Esophagus (tissue), 2 donors: ENCODE measurements at regions not wholly inside any gene's neighbourhood (a gene's known extent, or its start where the extent isn't known, plus 50 kb on each side); places are given as distances from the start of the nearest gene placed in this dataset.

Source experiments
- H3K27ac ChIP-seq, 2 donors: one replicate each; pipeline ENCODE4 v1.5.1; 2013; ENCODE audit warnings: low read depth in 2 of 2, mild to moderate bottlenecking in 2 of 2, inconsistent platforms in 1 of 2, low read length in 1 of 2, moderate library complexity in 1 of 2
- H3K27me3 ChIP-seq, 2 donors: one replicate each; pipeline ENCODE4 v1.6.1; 2013; ENCODE audit warnings: low read length in 2 of 2, control low read depth in 1 of 2, mild to moderate bottlenecking in 1 of 2; ENCODE audit not compliant: insufficient read depth in 2 of 2, control insufficient read depth in 1 of 2
- H3K36me3 ChIP-seq, 2 donors: one replicate each; pipeline ENCODE4 v1.6.1; 2013; ENCODE audit warnings: low read length in 1 of 2; ENCODE audit not compliant: control insufficient read depth in 2 of 2, insufficient read depth in 2 of 2
- H3K4me1 ChIP-seq, 2 donors: one replicate each; pipeline ENCODE4 v1.6.1; 2013; ENCODE audit warnings: low read length in 1 of 2; ENCODE audit not compliant: control insufficient read depth in 2 of 2, insufficient read depth in 2 of 2
- H3K4me3 ChIP-seq, 2 donors: one replicate each; pipeline ENCODE4 v1.5.1; 2013; ENCODE audit warnings: low read length in 2 of 2, mild to moderate bottlenecking in 2 of 2, low read depth in 1 of 2, moderate library complexity in 1 of 2
- H3K9me3 ChIP-seq, 2 donors: one replicate each; pipeline ENCODE4 v1.6.1; 2013; ENCODE audit warnings: mild to moderate bottlenecking in 2 of 2, low read depth in 1 of 2, low read length in 1 of 2, moderate library complexity in 1 of 2; ENCODE audit not compliant: control insufficient read depth in 2 of 2, insufficient read depth in 1 of 2
- WGBS, 2 donors: extraction: QIAGEN DNeasy Blood & Tissue Kit; methylation state at CpG; one replicate each; pipeline ENCODE4 v1.1.7; 2013; 5-methylcytosine and 5-hydroxymethylcytosine counted together
- donor health status: healthy with polysubstance abuse.
- donor health status: Bipolar disorder and iron deficiency.

DNA sequence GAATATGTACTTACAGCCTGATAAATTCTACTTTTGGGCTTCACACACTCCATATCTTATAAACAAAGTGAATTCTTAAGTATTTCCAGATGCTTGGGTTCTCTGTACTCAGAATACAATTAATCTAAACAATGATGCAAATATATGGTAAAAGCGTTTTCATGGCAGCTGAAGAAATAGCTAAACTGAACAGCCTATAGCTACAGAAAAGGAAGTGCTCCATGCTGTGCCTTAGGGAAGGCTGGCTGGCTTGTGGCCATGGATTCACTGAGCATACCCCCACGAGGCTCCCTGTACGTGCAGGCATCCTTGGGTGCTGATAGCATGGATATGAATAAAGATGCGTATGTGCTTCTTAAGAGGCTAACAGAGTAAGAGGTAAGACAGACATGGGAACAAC, 264.0 kb downstream of the KLF13 start:
- WGBS, 2 donors: 64 to 71% methylated on average over 4 of the region's 4 CpGs
- H3K4me1 ChIP-seq: no peaks in the 10 kb centered on the region
- H3K9me3 ChIP-seq: no peaks in the 10 kb centered on the region
- H3K27ac ChIP-seq: no peak overlapping the region
- H3K36me3 ChIP-seq: no peaks in the 10 kb centered on the region
- H3K27me3 ChIP-seq: no peaks in the 10 kb centered on the region
- no peak overlapping the region for H3K4me3 ChIP-seq

DNA sequence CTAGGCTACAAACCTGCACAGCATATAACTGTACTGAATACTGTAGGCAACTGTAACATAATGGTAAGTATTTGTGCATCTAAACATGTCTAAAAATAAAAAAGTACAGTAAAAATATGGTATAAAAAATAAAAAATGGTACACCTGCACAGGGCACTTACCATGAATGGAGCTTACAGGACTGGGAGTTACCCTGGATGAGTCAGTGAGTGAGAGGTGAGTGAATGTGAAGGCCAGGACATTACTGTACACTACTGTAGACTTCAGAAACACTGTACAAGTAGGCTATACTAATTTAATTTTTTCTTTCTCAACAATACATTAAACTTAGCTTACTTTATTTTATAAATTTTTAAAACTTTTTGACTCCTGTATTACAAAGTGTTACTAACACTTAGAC, 265.3 kb downstream of the KLF13 start:
- no peaks in the 10 kb centered on the region for H3K36me3 ChIP-seq
- no peaks in the 10 kb centered on the region for H3K27me3 ChIP-seq
- no peak overlapping the region for H3K4me3 ChIP-seq
- H3K4me1 ChIP-seq: no peaks in the 10 kb centered on the region
- H3K9me3 ChIP-seq: no peaks in the 10 kb centered on the region
- H3K27ac ChIP-seq: no peak overlapping the region

DNA sequence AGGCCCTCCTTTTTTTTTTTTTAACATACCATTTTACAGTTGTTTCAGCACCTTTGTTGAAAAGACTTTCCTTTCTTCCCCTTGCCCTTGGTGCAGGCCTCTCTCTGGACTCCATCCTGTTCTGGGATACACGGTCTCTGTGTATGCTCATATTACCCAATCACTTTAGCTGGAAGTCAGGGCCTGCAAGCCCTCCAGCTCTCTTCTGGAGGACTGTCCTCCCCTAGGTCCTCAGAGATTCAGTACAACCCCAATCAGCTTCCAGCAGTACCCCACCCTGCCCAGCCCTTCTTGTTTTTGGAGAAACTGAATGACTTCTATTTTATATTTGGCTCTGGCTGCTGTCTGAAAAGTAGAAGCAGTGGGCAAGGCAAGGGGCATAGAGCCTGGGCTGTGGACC, 270.8 kb downstream of the KLF13 start:
- H3K4me1 ChIP-seq: peaks cover 0 to 2% of the 10 kb centered on the region in 2 donors
- H3K9me3 ChIP-seq: no peaks in the 10 kb centered on the region
- H3K27ac ChIP-seq: no peak overlapping the region
- no peaks in the 10 kb centered on the region for H3K27me3 ChIP-seq
- no peak overlapping the region for H3K4me3 ChIP-seq
- 79 to 81% methylated on average over 1 of the region's 1 CpG for WGBS, 2 donors
- H3K36me3 ChIP-seq: no peaks in the 10 kb centered on the region

DNA sequence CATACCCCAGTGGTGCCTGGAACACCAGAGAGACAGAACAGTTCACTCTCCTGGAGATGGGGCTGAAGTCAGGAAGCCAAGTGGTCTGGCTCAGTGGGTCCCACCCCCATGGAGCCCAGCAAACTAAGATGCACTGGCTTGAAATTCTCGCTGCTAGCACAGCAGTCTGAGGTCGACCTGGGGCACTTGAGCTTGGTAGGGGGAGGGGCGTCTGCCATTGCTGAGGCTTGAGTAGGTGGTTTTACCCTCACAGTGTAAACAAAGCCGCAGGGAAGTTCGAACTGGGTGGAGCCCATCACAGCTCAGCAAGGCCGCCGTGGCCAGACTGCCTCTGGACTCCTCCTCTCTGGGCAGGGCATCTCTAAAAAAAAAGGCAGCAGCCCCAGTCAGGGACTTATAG, 272.0 kb downstream of the KLF13 start:
- peaks cover 0 to 2% of the 10 kb centered on the region in 2 donors for H3K4me1 ChIP-seq
- H3K27ac ChIP-seq: no peak overlapping the region
- H3K4me3 ChIP-seq: no peak overlapping the region
- H3K27me3 ChIP-seq: no peaks in the 10 kb centered on the region
- no peaks in the 10 kb centered on the region for H3K9me3 ChIP-seq
- WGBS, 2 donors: 20 to 22% methylated on average over 7 of the region's 7 CpGs
- H3K36me3 ChIP-seq: no peaks in the 10 kb centered on the region

GRCh38 chr15:31605467-31605931, 278.9 kb downstream of the KLF13 start:
- no peak overlapping the region for H3K27ac ChIP-seq
- WGBS, 2 donors: 41 to 48% methylated on average over 9 of the region's 9 CpGs
- H3K4me3 ChIP-seq: no peak overlapping the region
- H3K27me3 ChIP-seq: no peaks in the 10 kb centered on the region
- H3K36me3 ChIP-seq: no peaks in the 10 kb centered on the region
- peaks cover 9 to 15% of the 10 kb centered on the region in 2 donors for H3K4me1 ChIP-seq
- no peaks in the 10 kb centered on the region for H3K9me3 ChIP-seq

DNA sequence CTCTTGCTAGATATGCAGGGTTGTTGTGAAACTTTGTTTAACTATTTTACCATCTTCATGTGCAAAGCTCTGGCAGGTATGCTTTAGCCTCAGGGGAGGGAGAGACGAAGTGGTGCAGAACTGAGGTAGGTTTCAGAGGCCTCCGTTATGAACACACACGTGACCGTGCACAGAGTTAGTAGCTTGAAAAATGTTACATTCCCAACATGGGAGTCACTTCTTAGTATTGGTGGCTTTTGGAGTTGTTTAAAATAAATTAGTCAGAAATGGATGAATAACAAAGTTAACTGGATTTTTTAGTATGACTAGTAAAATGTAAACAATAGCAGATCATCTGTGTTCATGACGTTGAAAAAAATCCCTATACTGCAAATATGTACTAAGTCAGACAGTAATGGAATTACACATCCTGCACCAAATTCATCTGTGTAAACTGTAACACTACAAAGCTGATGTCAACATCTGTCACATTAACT, 279.6 kb downstream of the KLF13 start:
- 37 to 67% methylated on average over 5 of the region's 5 CpGs for WGBS, 2 donors
- Histone ChIP-seq H3K4me1 (peaks cover 9 to 15% of the 10 kb centered on the region in 2 donors), H3K4me3 (no peak overlapping the region), H3K36me3 (no peaks in the 10 kb centered on the region), H3K27me3 (no peaks in the 10 kb centered on the region), H3K9me3 (no peaks in the 10 kb centered on the region), H3K27ac (no peak overlapping the region)

- peaks cover 9 to 15% of the 10 kb centered on the region in 2 donors for H3K4me1 ChIP-seq
- H3K4me3 ChIP-seq: no peak overlapping the region
- no peaks in the 10 kb centered on the region for H3K27me3 ChIP-seq
- H3K9me3 ChIP-seq: no peaks in the 10 kb centered on the region
- 69 to 73% methylated on average over 1 of the region's 1 CpG for WGBS, 2 donors
- H3K36me3 ChIP-seq: no peaks in the 10 kb centered on the region
- no peak overlapping the region for H3K27ac ChIP-seq
Observed at GRCh38 chr15:31606931-31607497, 280.4 kb downstream of the KLF13 start.

GRCh38 chr15:31607656-31608055, 281.0 kb downstream of the KLF13 start:
- H3K4me1 ChIP-seq: peaks cover 9 to 15% of the 10 kb centered on the region in 2 donors
- H3K27me3 ChIP-seq: no peaks in the 10 kb centered on the region
- H3K36me3 ChIP-seq: no peaks in the 10 kb centered on the region
- H3K9me3 ChIP-seq: no peaks in the 10 kb centered on the region
- WGBS, 2 donors: 84 to 86% methylated on average over 3 of the region's 3 CpGs
- no peak overlapping the region for H3K27ac ChIP-seq
- H3K4me3 ChIP-seq: no peak overlapping the region

DNA sequence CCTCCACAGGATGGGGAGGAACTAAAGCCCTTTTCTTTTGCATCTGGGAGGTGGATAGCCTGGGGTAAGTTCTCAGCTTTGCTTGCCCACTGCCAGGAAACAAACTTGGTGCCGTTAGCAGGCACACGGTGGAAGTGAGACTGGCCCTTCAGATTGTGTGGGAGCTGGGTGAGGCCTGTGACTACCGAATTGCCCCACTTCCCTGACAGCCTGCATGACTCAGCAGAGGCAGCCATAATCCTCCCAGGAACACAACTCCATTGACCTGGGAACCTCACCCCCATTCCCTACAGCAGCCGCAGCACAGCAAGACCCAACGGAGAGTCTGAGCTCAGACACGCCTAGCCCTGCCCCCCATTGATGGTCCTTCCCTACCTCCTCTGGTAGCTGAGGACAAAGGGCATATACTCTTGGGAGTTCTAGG, 282.6 kb downstream of the KLF13 start:
- WGBS, 2 donors: 49 to 55% methylated on average over 6 of the region's 6 CpGs
- Histone ChIP-seq H3K9me3 (no peaks in the 10 kb centered on the region), H3K27ac (no peak overlapping the region), H3K27me3 (no peaks in the 10 kb centered on the region), H3K36me3 (no peaks in the 10 kb centered on the region), H3K4me1 (peaks cover 9 to 15% of the 10 kb centered on the region in 2 donors), H3K4me3 (no peak overlapping the region)

- Histone ChIP-seq H3K9me3 (no peaks in the 10 kb centered on the region), H3K36me3 (no peaks in the 10 kb centered on the region), H3K4me3 (no peak overlapping the region), H3K27me3 (no peaks in the 10 kb centered on the region), H3K27ac (no peak overlapping the region), H3K4me1 (peaks cover 9 to 15% of the 10 kb centered on the region in 2 donors)
- 74 to 83% methylated on average over 2 of the region's 2 CpGs for WGBS, 2 donors
Observed at GRCh38 chr15:31609906-31610305, 283.3 kb downstream of the KLF13 start.
